Naive B cell (primary cell): ENCODE measurements at regions not wholly inside any gene's neighbourhood (a gene's known extent, or its start where the extent isn't known, plus 50 kb on each side); places are given as distances from the start of the nearest gene placed in this dataset.

Experiments
- ATAC-seq, 2 donors: fragments of 150-1000 bp; cut with Tn5 transposase; 2 replicates each; pipeline ENCODE4 v1.10.0; 2021; ENCODE audit warnings: low read depth in 2 of 2, mild to moderate bottlenecking in 2 of 2, moderate library complexity in 2 of 2
- DNase-seq: peaks from one replicate; pipeline ENCODE4 v3.0.0; 2022
- H3K27ac Mint-ChIP-seq, 6 donors: one replicate each; pipeline ENCODE4 v1.8.0; 2020 to 2022; ENCODE audit warnings: mild to moderate bottlenecking in 6 of 6, mixed read lengths in 6 of 6, moderate library complexity in 5 of 6, inconsistent platforms in 2 of 6
- H3K27me3 Mint-ChIP-seq, 3 donors: one replicate each; pipeline ENCODE4 v1.8.0; 2021 to 2022; ENCODE audit warnings: mixed read lengths in 3 of 3, mild to moderate bottlenecking in 1 of 3
- H3K36me3 Mint-ChIP-seq, 2 donors: one replicate each; pipeline ENCODE4 v1.8.0; 2020 to 2022; ENCODE audit warnings: mixed read lengths in 2 of 2, inconsistent platforms in 1 of 2, mild to moderate bottlenecking in 1 of 2
- H3K4me1 Mint-ChIP-seq, 3 donors: one replicate each; pipeline ENCODE4 v1.8.0; 2020 to 2022; ENCODE audit warnings: mixed read lengths in 3 of 3, inconsistent platforms in 1 of 3, mild to moderate bottlenecking in 1 of 3, moderate library complexity in 1 of 3
- H3K4me3 Mint-ChIP-seq, 8 donors: one replicate each; pipeline ENCODE4 v1.8.0; 2020 to 2022; ENCODE audit warnings: mild to moderate bottlenecking in 8 of 8, mixed read lengths in 8 of 8, moderate library complexity in 8 of 8, inconsistent platforms in 2 of 8
- H3K9me3 Mint-ChIP-seq, 7 donors: one replicate each; pipeline ENCODE4 v1.8.0; 2020 to 2022; ENCODE audit warnings: mixed read lengths in 7 of 7, mild to moderate bottlenecking in 5 of 7, inconsistent platforms in 2 of 7, moderate library complexity in 1 of 7

- H3K4me3 Mint-ChIP-seq: no peak overlapping the region
- H3K27me3 Mint-ChIP-seq: peaks cover 0 to 6% (median 0%) of the 10 kb centered on the region in 3 donors
- no peaks in the 10 kb centered on the region for H3K4me1 Mint-ChIP-seq
- DNase-seq (no peak), ATAC-seq (no peak)
- H3K9me3 Mint-ChIP-seq: peaks cover 0 to 4% (median 0%) of the 10 kb centered on the region in 7 donors
- no peaks in the 10 kb centered on the region for H3K36me3 Mint-ChIP-seq
- no peak overlapping the region for H3K27ac Mint-ChIP-seq
Observed at GRCh38 chr12:43118881-43119280, 433.1 kb downstream of the ADAMTS20 start.

DNA sequence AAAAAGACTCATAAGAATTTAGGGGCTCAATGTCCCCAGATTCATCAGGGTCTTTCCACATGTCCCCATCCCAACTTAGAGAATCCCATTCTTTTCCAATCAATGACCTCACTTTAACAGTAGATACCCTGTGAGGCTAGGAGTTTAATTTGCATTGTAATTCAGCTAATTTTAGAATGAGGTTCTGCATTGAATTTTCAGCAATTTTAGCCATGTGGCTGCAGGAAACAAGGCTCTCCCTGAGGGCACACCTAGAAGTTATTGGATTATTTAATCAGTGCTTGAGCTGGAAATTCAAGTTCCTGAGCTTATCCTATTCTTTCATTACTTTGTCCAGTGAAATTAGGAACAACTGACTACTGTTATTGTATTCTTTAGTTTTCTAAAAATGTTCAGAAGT, 433.8 kb downstream of the ADAMTS20 start:
- Mint-ChIP-seq H3K4me1 (no peaks in the 10 kb centered on the region), H3K27ac (no peak overlapping the region), H3K4me3 (no peak overlapping the region), H3K9me3 (peaks cover 0 to 4% (median 0%) of the 10 kb centered on the region in 7 donors), H3K27me3 (peaks cover 0 to 6% (median 0%) of the 10 kb centered on the region in 3 donors), H3K36me3 (no peaks in the 10 kb centered on the region)
- ATAC-seq (no peak), DNase-seq (no peak)

GRCh38 chr12:43117226-43117930, 434.6 kb downstream of the ADAMTS20 start:
- no peak for ATAC-seq
- H3K27me3 Mint-ChIP-seq: peaks cover 0 to 6% (median 0%) of the 10 kb centered on the region in 3 donors

GRCh38 chr12:43115441-43116160, 436.4 kb downstream of the ADAMTS20 start:
- Mint-ChIP-seq H3K4me1 (no peaks in the 10 kb centered on the region), H3K9me3 (peaks cover 0 to 2% (median 0%) of the 10 kb centered on the region in 7 donors), H3K36me3 (no peaks in the 10 kb centered on the region), H3K4me3 (no peak overlapping the region), H3K27me3 (no peaks in the 10 kb centered on the region), H3K27ac (no peak overlapping the region)
- DNase-seq: no peak
- ATAC-seq: no peak

More at GRCh38 chr12:43117226-43117930, 434.6 kb downstream of the ADAMTS20 start:
- no peak overlapping the region for H3K27ac Mint-ChIP-seq
- H3K9me3 Mint-ChIP-seq: peaks cover 0 to 2% (median 0%) of the 10 kb centered on the region in 7 donors
- no peak for DNase-seq
- H3K4me1 Mint-ChIP-seq: no peaks in the 10 kb centered on the region
- H3K4me3 Mint-ChIP-seq: no peak overlapping the region
- no peaks in the 10 kb centered on the region for H3K36me3 Mint-ChIP-seq

- DNase-seq (no peak), ATAC-seq (no peak)
- H3K4me3 Mint-ChIP-seq: no peak overlapping the region
- H3K27me3 Mint-ChIP-seq: no peaks in the 10 kb centered on the region
- no peaks in the 10 kb centered on the region for H3K4me1 Mint-ChIP-seq
- H3K27ac Mint-ChIP-seq: no peak overlapping the region
- H3K36me3 Mint-ChIP-seq: no peaks in the 10 kb centered on the region
- H3K9me3 Mint-ChIP-seq: peaks cover 0 to 7% (median 0%) of the 10 kb centered on the region in 7 donors
Observed at GRCh38 chr12:43114316-43114715, 437.7 kb downstream of the ADAMTS20 start.

GRCh38 chr12:43113616-43114015, 438.4 kb downstream of the ADAMTS20 start:
- Mint-ChIP-seq H3K27ac (no peak overlapping the region), H3K4me1 (no peaks in the 10 kb centered on the region), H3K27me3 (no peaks in the 10 kb centered on the region), H3K9me3 (peaks cover 0 to 8% (median 0%) of the 10 kb centered on the region in 7 donors), H3K4me3 (no peak overlapping the region), H3K36me3 (no peaks in the 10 kb centered on the region)
- ATAC-seq (no peak), DNase-seq (no peak)

- ATAC-seq (no peak), DNase-seq (no peak)
- H3K4me3 Mint-ChIP-seq: no peak overlapping the region
- no peaks in the 10 kb centered on the region for H3K4me1 Mint-ChIP-seq
- H3K27ac Mint-ChIP-seq: no peak overlapping the region
- no peaks in the 10 kb centered on the region for H3K27me3 Mint-ChIP-seq
- no peaks in the 10 kb centered on the region for H3K36me3 Mint-ChIP-seq
- H3K9me3 Mint-ChIP-seq: peaks cover 0 to 8% (median 0%) of the 10 kb centered on the region in 7 donors
Observed at GRCh38 chr12:43113135-43113534, 438.9 kb downstream of the ADAMTS20 start.

DNA sequence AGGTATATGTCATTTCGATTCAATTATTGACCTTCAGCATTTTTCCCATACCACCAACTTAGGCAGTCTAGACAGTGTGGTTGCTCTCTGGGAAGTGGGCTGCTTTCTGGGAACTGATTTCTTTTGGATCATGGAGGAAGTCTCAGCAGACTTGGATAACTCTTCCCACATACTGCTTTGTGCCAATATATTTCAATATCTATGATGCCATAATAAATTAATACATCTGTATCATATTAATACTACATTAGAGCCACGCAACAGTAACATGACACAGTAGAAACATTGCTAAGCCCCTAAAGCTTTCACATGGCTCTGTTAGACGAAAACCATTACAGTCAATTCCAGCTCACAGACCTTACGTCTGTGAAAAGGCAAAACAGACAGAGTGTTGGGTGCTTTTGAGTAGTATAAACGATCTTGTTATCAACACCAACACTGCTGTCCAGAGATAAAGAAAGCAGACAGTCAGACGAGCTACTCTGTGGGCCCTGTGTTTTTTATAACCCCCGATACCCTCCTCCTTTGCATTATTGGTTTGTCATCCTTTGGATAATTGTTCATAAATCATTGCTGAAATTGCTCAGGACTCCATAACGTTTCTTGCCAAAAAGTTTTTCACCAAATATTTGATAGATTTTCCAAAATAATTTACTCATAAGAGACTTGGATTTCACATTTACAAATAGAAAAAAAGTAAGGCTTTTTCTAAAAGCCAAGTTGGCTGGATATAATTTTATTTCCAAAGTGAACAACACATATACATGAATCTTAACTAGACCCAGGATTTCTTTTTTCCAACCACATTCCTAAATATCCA, 439.7 kb downstream of the ADAMTS20 start:
- no peak overlapping the region for H3K27ac Mint-ChIP-seq
- DNase-seq (no peak), ATAC-seq (no peak)
- H3K9me3 Mint-ChIP-seq: peaks cover 0 to 8% (median 0%) of the 10 kb centered on the region in 7 donors
- H3K4me3 Mint-ChIP-seq: no peak overlapping the region
- H3K27me3 Mint-ChIP-seq: no peaks in the 10 kb centered on the region
- no peaks in the 10 kb centered on the region for H3K4me1 Mint-ChIP-seq
- no peaks in the 10 kb centered on the region for H3K36me3 Mint-ChIP-seq

- Mint-ChIP-seq H3K27me3 (no peaks in the 10 kb centered on the region), H3K4me1 (no peaks in the 10 kb centered on the region), H3K4me3 (no peak overlapping the region), H3K9me3 (peaks cover 0 to 8% (median 0%) of the 10 kb centered on the region in 7 donors), H3K27ac (no peak overlapping the region), H3K36me3 (no peaks in the 10 kb centered on the region)
- DNase-seq (no peak), ATAC-seq (peak in 1 of 2 donors; percentile 23)
Observed at GRCh38 chr12:43111608-43112007, 440.4 kb downstream of the ADAMTS20 start.

GRCh38 chr12:43109631-43110345, 442.2 kb downstream of the ADAMTS20 start:
- H3K4me1 Mint-ChIP-seq: no peaks in the 10 kb centered on the region
- H3K27me3 Mint-ChIP-seq: no peaks in the 10 kb centered on the region
- no peak overlapping the region for H3K27ac Mint-ChIP-seq
- H3K4me3 Mint-ChIP-seq: no peak overlapping the region
- no peak for ATAC-seq
- no peak for DNase-seq
- no peaks in the 10 kb centered on the region for H3K36me3 Mint-ChIP-seq
- peaks cover 0 to 8% (median 0%) of the 10 kb centered on the region in 7 donors for H3K9me3 Mint-ChIP-seq

DNA sequence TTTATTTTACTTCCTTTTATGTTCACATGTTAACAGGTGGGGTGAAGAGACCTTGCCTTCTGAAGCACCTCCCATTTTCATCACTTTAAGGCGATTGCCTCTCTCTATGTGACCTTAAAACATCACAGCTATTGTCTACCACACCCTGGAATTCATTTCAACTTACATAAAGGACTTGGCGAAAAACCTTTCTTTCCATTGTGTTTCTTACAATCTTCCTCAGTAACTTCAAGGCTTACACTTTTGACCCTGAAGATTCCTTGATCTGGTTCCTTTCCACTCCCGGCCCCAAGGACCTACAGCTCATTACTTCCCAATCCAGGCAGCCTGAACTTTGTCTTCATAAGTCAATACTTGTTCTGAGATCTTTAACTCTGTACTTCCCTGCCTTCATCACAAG, 443.3 kb downstream of the ADAMTS20 start:
- no peaks in the 10 kb centered on the region for H3K4me1 Mint-ChIP-seq
- H3K27ac Mint-ChIP-seq: no peak overlapping the region

DNA sequence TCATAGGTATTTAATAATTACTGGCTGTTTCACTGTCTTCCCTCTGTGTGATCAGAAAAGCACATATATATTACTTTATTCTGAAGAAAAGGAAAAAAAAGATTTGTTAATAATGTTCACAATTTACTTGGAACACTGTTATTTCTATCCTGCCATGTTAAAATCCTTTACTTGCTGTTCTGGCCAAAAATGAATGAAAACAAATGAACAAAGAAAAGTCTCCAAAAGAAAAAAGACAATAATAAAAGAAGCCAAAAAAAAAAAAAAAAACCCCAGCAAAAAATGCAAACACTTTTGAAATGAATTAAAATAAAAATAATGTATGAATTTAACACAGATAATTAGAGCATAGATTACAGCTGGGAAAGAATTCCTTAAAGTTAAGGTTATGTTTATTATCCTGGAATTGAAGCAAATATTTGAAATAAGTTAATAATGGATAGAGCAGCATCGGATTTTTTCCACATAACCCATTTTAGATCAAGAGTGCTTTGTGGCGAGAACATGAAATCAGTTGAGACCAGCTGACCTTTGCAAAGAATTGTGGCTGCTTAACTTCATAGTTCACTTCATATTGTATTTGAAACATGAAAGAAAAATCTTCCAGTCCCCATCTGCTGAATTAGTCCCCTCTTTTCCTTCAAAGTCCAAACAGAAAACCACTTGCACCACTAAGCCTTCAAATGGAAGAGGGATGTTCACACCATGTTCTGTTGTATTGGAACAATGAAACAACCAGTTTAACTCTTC, 444.8 kb downstream of the ADAMTS20 start:
- Mint-ChIP-seq H3K9me3 (peaks cover 0 to 8% (median 0%) of the 10 kb centered on the region in 7 donors), H3K4me3 (no peak overlapping the region), H3K4me1 (no peaks in the 10 kb centered on the region), H3K27ac (no peak overlapping the region), H3K36me3 (no peaks in the 10 kb centered on the region), H3K27me3 (no peaks in the 10 kb centered on the region)
- ATAC-seq (no peak), DNase-seq (no peak)

More for the DNA sequence above, 443.3 kb downstream of the ADAMTS20 start:
- ATAC-seq: no peak
- Mint-ChIP-seq H3K9me3 (peaks cover 0 to 8% (median 0%) of the 10 kb centered on the region in 7 donors), H3K4me3 (no peak overlapping the region), H3K27me3 (no peaks in the 10 kb centered on the region), H3K36me3 (no peaks in the 10 kb centered on the region)
- DNase-seq: no peak
